HCT116 (cell line): ENCODE measurements at regions not wholly inside any gene's neighbourhood (a gene's known extent, or its start where the extent isn't known, plus 50 kb on each side); places are given as distances from the start of the nearest gene placed in this dataset.

Experiments used
- ATAC-seq: fragments of 200-7000 bp; cut with Tn5 transposase; 2 replicates; pipeline ENCODE4 v1.9.1; 2020; ENCODE audit warnings: mild to moderate bottlenecking, moderate library complexity
- BruUV-seq: library from RNA; stranded (reverse); fragments of 400-500 nt; replicated peaks from 2 replicates; lab custom pipeline; 2021; lab: Mats Ljungman, UMichigan
- CTCF ChIA-PET: fragments of 300-600 bp; sonication (Branson Sonifier 250); formaldehyde crosslinking; loops from one replicate; lab custom pipeline; 2021; ENCODE audit warnings: antibody characterized with exemption; lab: Charles Lee
- POLR2A ChIA-PET: fragments of 300-600, 350-600 bp; sonication (Branson Sonifier 250); formaldehyde crosslinking; loops from one replicate; lab custom pipeline; 2021; ENCODE audit warnings: antibody characterized with exemption; lab: Charles Lee
- RAD21 ChIA-PET, 2 experiments: fragments of 300-600 bp; sonication (Branson Sonifier 250); formaldehyde crosslinking; loops; one replicate each; lab custom pipeline; 2023; ENCODE audit warnings: low total read pairs in 2 of 2; ENCODE audit not compliant: uncharacterized antibody in 2 of 2, unreplicated experiment in 2 of 2, low non-redundant PET in 1 of 2; lab: Charles Lee
- DNase-seq: peaks from one replicate; pipeline ENCODE4 v3.0.0-alpha.2; 2010; ENCODE audit warnings: low read depth, low spot score
- H2AFZ ChIP-seq: fragments of 200-600 bp; shearing (Covaris generic), sonication (generic); 2 replicates; pipeline ENCODE4 v1.6.1; 2017; ENCODE audit warnings: low read depth, mixed run types, mixed read lengths, antibody characterized with exemption, low read length; ENCODE audit not compliant: poor library complexity, severe bottlenecking
- H3K27ac ChIP-seq: 2 replicates; pipeline ENCODE4 v1.5.1; 2012; ENCODE audit warnings: low read depth, low read length
- H3K27me3 ChIP-seq: fragments of 200-600 bp; sonication (generic); 2 replicates; pipeline ENCODE4 v1.6.1; 2016; ENCODE audit warnings: mixed run types, low read length, mixed read lengths; ENCODE audit not compliant: insufficient read depth
- H3K36me3 ChIP-seq, 2 experiments: fragments of 200-500 bp in 1 of 2; fragments of 200-600 bp in 1 of 2; sonication (Bioruptor generic) in 1 of 2; sonication (generic) in 1 of 2; 2 replicates each; pipeline versions ENCODE4 v1.5.1 to v1.6.1; 2014 to 2016; ENCODE audit warnings: low read length in 2 of 2, inconsistent platforms in 1 of 2, mixed read lengths in 1 of 2, mixed run types in 1 of 2; ENCODE audit not compliant: insufficient read depth in 2 of 2, control insufficient read depth in 1 of 2
- H3K4me1 ChIP-seq, 2 experiments: fragments of 200-600 bp in 1 of 2; sonication (generic) in 1 of 2; 2 replicates each; pipeline versions ENCODE4 v1.5.1 to v1.6.1; 2012 to 2017; ENCODE audit warnings: low read length in 2 of 2, inconsistent platforms in 1 of 2, mild to moderate bottlenecking in 1 of 2, mixed read lengths in 1 of 2, mixed run types in 1 of 2, moderate library complexity in 1 of 2; ENCODE audit not compliant: insufficient read depth in 2 of 2, control insufficient read depth in 1 of 2
- H3K4me2 ChIP-seq: fragments of 200-600 bp; sonication (generic); 2 replicates; pipeline ENCODE4 v1.6.1; 2017; ENCODE audit warnings: mixed run types, low read length, mixed read lengths
- H3K4me3 ChIP-seq, 2 experiments: fragments of 200-600 bp in 1 of 2; sonication (generic) in 1 of 2; replicated peaks in 1 of 2; 2 replicates each; pipeline ENCODE4 v1.5.1; 2011 to 2016; ENCODE audit warnings: low read length in 2 of 2, control low read depth in 1 of 2, low read depth in 1 of 2, mild to moderate bottlenecking in 1 of 2, mixed read lengths in 1 of 2, mixed run types in 1 of 2
- H3K79me2 ChIP-seq: fragments of 200-600 bp; sonication (generic); 2 replicates; pipeline ENCODE4 v1.6.1; 2017; ENCODE audit warnings: mild to moderate bottlenecking, mixed run types, low read length, moderate library complexity, mixed read lengths; ENCODE audit not compliant: insufficient read depth
- H3K9ac ChIP-seq: fragments of 200-600 bp; sonication (generic); 2 replicates; pipeline ENCODE4 v1.6.1; 2016; ENCODE audit warnings: low read length, mixed read lengths
- H3K9me2 ChIP-seq: fragments of 200-600 bp; sonication (generic), shearing (Covaris generic); 2 replicates; pipeline ENCODE4 v1.6.1; 2017; ENCODE audit warnings: mixed run types, mild to moderate bottlenecking, moderate library complexity; ENCODE audit not compliant: insufficient read depth
- H3K9me3 ChIP-seq, 2 experiments: fragments of 200-500 bp in 1 of 2; fragments of 200-600 bp in 1 of 2; sonication (Bioruptor generic) in 1 of 2; sonication (generic) in 1 of 2; 2 replicates each; pipeline ENCODE4 v1.6.1; 2014 to 2017; ENCODE audit warnings: low read length in 2 of 2, mixed read lengths in 2 of 2, inconsistent platforms in 1 of 2, low read depth in 1 of 2, mild to moderate bottlenecking in 1 of 2, mixed run types in 1 of 2, moderate library complexity in 1 of 2; ENCODE audit not compliant: control insufficient read depth in 1 of 2, insufficient read depth in 1 of 2
- H4K20me1 ChIP-seq: fragments of 200-600 bp; sonication (generic), shearing (Covaris generic); 2 replicates; pipeline ENCODE4 v1.6.1; 2017; ENCODE audit warnings: mixed run types, mild to moderate bottlenecking, moderate library complexity; ENCODE audit not compliant: insufficient read depth
- CBX3 ChIP-seq: IDR thresholded peaks from 2 replicates; pipeline ENCODE4 v1.6.1; 2012; ENCODE audit warnings: low read depth
- ELF1 ChIP-seq: IDR thresholded peaks from 2 replicates; pipeline ENCODE4 v1.6.1; 2012; ENCODE audit warnings: low read depth, borderline replicate concordance
- EZH2 ChIP-seq: fragments of 200-600 bp; sonication (generic); IDR thresholded peaks from 2 replicates; pipeline ENCODE4 v1.6.1; 2017; ENCODE audit warnings: antibody characterized with exemption, mixed run types
- EZH2phosphoT487 ChIP-seq: fragments of 200-600 bp; IDR thresholded peaks from 2 replicates; pipeline ENCODE4 v1.6.1; 2018; ENCODE audit warnings: antibody characterized with exemption, borderline replicate concordance
- FOSL1 ChIP-seq: IDR thresholded peaks from 2 replicates; pipeline ENCODE4 v1.6.1; 2012; ENCODE audit warnings: low read depth
- JUND ChIP-seq: IDR thresholded peaks from 2 replicates; pipeline ENCODE4 v1.6.1; 2012
- POLR2A ChIP-seq: IDR thresholded peaks from 2 replicates; pipeline ENCODE4 v1.7.0; 2011; ENCODE audit warnings: borderline replicate concordance; ENCODE audit not compliant: insufficient read depth, insufficient read length; ENCODE audit errors: extremely low read depth
- POLR2AphosphoS5 ChIP-seq: IDR thresholded peaks from 2 replicates; pipeline ENCODE4 v1.6.1; 2011; ENCODE audit warnings: mild to moderate bottlenecking, low read depth, low read length, moderate library complexity
- SIN3A ChIP-seq: IDR thresholded peaks from 2 replicates; pipeline ENCODE4 v1.6.1; 2012; ENCODE audit warnings: low read depth
- SP1 ChIP-seq: IDR thresholded peaks from 2 replicates; pipeline ENCODE4 v1.6.1; 2012; ENCODE audit warnings: low read depth
- TCF7L2 ChIP-seq: IDR thresholded peaks from 2 replicates; pipeline ENCODE4 v1.7.0; 2011; ENCODE audit warnings: borderline replicate concordance, inconsistent platforms; ENCODE audit not compliant: insufficient read depth, insufficient read length; ENCODE audit errors: extremely low read depth
- YY1 ChIP-seq: IDR thresholded peaks from 2 replicates; pipeline ENCODE4 v1.6.1; 2011; ENCODE audit warnings: low read length, low read depth, moderate library complexity, mild to moderate bottlenecking; ENCODE audit not compliant: insufficient replicate concordance; ENCODE audit errors: extremely low read depth
- ZFX ChIP-seq: fragments of 450-650 bp; IDR thresholded peaks from 2 replicates; pipeline ENCODE4 v1.6.1; 2017
- ZNF274 ChIP-seq: fragments of 200-500 bp; sonication (Bioruptor generic); IDR thresholded peaks from 2 replicates; pipeline ENCODE4 v1.6.1; 2014; ENCODE audit warnings: mild to moderate bottlenecking, low read depth, low read length, inconsistent platforms
- intact Hi-C: fragments of 100-400 bp; cut with micrococcal nuclease; formaldehyde crosslinking; loops from 2 replicates; pipeline ENCODE4 v1.10.0; 2022
- TF ChIP-seq, protein P1 (sequence below): IDR thresholded peaks from 2 replicates; pipeline ENCODE4 v1.6.1; 2012; ENCODE audit warnings: low read depth
- TF ChIP-seq, protein P2 (sequence below): IDR thresholded peaks from 2 replicates; pipeline ENCODE4 v1.6.1; 2012
- TF ChIP-seq, protein P3 (sequence below), 3 experiments: fragments of 200-600 bp in 1 of 3; sonication (generic) in 1 of 3; IDR thresholded peaks in 2 of 3; conservative IDR thresholded peaks in 1 of 3; 2 replicates each; pipeline ENCODE4 v1.5.1; 2012 to 2017; ENCODE audit warnings: low read depth in 2 of 3, low read length in 2 of 3, antibody characterized with exemption in 1 of 3, borderline replicate concordance in 1 of 3, control low read depth in 1 of 3, mild to moderate bottlenecking in 1 of 3, mixed read lengths in 1 of 3, mixed run types in 1 of 3, moderate library complexity in 1 of 3; ENCODE audit not compliant: insufficient read depth in 1 of 3
- TF ChIP-seq, protein P4 (sequence below): IDR thresholded peaks from 2 replicates; pipeline ENCODE4 v1.6.1; 2012

DNA sequence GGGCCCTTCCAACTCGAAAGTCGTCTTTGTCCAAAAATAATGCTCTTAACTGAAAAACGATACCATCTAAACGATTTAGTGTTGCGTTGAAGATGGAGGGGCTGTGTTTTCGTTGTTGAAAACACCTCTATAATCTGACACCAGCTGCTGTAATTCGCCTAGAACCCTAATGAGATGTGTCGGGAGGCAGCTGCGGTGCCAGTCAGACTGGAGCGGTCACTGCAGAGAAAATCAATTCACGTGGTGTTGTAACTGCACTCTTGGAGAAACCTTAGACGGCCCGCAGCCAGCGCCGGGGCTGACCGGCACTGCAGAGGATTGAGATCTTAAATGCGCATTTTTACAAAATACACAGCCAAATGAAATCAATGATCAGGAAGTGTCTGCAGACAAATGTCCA, 339.1 kb downstream of the ZNF536 start:
- CTCF ChIA-PET = no interaction called here
- no peak for TF ChIP-seq EZH2
- no peak for TF ChIP-seq TCF7L2
- TF ChIP-seq, protein P1, sequence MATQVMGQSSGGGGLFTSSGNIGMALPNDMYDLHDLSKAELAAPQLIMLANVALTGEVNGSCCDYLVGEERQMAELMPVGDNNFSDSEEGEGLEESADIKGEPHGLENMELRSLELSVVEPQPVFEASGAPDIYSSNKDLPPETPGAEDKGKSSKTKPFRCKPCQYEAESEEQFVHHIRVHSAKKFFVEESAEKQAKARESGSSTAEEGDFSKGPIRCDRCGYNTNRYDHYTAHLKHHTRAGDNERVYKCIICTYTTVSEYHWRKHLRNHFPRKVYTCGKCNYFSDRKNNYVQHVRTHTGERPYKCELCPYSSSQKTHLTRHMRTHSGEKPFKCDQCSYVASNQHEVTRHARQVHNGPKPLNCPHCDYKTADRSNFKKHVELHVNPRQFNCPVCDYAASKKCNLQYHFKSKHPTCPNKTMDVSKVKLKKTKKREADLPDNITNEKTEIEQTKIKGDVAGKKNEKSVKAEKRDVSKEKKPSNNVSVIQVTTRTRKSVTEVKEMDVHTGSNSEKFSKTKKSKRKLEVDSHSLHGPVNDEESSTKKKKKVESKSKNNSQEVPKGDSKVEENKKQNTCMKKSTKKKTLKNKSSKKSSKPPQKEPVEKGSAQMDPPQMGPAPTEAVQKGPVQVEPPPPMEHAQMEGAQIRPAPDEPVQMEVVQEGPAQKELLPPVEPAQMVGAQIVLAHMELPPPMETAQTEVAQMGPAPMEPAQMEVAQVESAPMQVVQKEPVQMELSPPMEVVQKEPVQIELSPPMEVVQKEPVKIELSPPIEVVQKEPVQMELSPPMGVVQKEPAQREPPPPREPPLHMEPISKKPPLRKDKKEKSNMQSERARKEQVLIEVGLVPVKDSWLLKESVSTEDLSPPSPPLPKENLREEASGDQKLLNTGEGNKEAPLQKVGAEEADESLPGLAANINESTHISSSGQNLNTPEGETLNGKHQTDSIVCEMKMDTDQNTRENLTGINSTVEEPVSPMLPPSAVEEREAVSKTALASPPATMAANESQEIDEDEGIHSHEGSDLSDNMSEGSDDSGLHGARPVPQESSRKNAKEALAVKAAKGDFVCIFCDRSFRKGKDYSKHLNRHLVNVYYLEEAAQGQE = no peak
- no peak for TF ChIP-seq ZNF274
- no peak for TF ChIP-seq CBX3
- no peak for TF ChIP-seq ELF1
- TF ChIP-seq EZH2phosphoT487 = no peak
- TF ChIP-seq, protein P2, sequence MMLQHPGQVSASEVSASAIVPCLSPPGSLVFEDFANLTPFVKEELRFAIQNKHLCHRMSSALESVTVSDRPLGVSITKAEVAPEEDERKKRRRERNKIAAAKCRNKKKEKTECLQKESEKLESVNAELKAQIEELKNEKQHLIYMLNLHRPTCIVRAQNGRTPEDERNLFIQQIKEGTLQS = no peak
- TF ChIP-seq, protein P3, sequence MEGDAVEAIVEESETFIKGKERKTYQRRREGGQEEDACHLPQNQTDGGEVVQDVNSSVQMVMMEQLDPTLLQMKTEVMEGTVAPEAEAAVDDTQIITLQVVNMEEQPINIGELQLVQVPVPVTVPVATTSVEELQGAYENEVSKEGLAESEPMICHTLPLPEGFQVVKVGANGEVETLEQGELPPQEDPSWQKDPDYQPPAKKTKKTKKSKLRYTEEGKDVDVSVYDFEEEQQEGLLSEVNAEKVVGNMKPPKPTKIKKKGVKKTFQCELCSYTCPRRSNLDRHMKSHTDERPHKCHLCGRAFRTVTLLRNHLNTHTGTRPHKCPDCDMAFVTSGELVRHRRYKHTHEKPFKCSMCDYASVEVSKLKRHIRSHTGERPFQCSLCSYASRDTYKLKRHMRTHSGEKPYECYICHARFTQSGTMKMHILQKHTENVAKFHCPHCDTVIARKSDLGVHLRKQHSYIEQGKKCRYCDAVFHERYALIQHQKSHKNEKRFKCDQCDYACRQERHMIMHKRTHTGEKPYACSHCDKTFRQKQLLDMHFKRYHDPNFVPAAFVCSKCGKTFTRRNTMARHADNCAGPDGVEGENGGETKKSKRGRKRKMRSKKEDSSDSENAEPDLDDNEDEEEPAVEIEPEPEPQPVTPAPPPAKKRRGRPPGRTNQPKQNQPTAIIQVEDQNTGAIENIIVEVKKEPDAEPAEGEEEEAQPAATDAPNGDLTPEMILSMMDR (IDR thresholded peaks at IDR 0.05 in 2 of 3, conservative IDR thresholded peaks at IDR 0.05 in 1 of 3; ENCODE audit: borderline replicate concordance in 1 of 3, insufficient read depth in 1 of 3, low read depth in 2 of 3, low read length in 2 of 3) = no peak
- no peak for TF ChIP-seq POLR2A
- no peak for TF ChIP-seq SIN3A
- no peak for TF ChIP-seq SP1
- TF ChIP-seq, protein P4, sequence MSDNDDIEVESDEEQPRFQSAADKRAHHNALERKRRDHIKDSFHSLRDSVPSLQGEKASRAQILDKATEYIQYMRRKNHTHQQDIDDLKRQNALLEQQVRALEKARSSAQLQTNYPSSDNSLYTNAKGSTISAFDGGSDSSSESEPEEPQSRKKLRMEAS = no peak
- no peak for TF ChIP-seq YY1
- no peak for TF ChIP-seq JUND
- no peak for TF ChIP-seq ZFX
- no peak for TF ChIP-seq FOSL1
- TF ChIP-seq POLR2AphosphoS5 = no peak

More for the DNA sequence above, 339.1 kb downstream of the ZNF536 start:
- Histone ChIP-seq H3K79me2 (no peaks in the 10 kb centered on the region), H3K27ac (no peak overlapping the region), H3K4me3 (no peak overlapping the region), H3K27me3 (no peaks in the 10 kb centered on the region), H3K4me1 (no peaks in the 10 kb centered on the region), H3K9me3 (no peaks in the 10 kb centered on the region; a peak in 1 of 4 replicates), H3K9ac (no peak overlapping the region), H3K36me3 (no peaks in the 10 kb centered on the region), H3K9me2 (no peaks in the 10 kb centered on the region), H2AFZ (no peak overlapping the region), H3K4me2 (no peak overlapping the region), H4K20me1 (no peaks in the 10 kb centered on the region)
- DNase-seq = no peak
- BruUV-seq = no TSS peak
- ChIA-PET POLR2A (no interaction called here), RAD21 (no interaction called here)
- intact Hi-C loops = no loop called here
- no peak for ATAC-seq
